ENCODE measurements at regions not wholly inside any gene's neighbourhood (a gene's known extent, or its start where the extent isn't known, plus 50 kb on each side); places are given as distances from the start of the nearest gene placed in this dataset.

DNA sequence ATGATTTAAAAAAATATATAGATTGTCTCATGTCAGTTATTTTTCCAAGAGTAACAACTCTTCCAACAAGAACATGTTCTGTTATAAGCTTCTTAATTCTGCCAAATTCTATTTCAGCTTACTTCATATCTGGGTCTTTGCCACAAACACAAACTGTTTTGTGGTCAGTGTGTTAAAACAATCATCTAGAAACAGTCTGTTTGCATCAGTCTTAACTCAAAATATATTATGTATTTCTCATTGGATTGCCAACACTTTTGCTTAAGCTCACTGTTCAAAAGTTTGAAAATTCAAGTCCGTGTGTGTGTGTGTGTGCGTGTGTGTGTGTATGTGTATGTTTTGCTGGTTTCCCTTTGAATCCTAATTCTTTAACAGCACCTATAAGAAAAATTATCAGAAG is 752.3 kb upstream of the NDST4 start:
- TF ChIP-seq RFX5 (IDR thresholded peaks at IDR 0.05; ENCODE audit: low read length) (no peak), SIN3A (IDR thresholded peaks at IDR 0.05; ENCODE audit: borderline replicate concordance, low read depth, low read length) (no peak), NFIC (IDR thresholded peaks at IDR 0.05; ENCODE audit: borderline replicate concordance) (no peak), RAD21 (IDR thresholded peaks at IDR 0.05; ENCODE audit: low read length) (no peak), TAF1 (IDR thresholded peaks at IDR 0.05; ENCODE audit: borderline replicate concordance, low read depth, low read length) (no peak)
